ENCODE measurements at regions not wholly inside any gene's neighbourhood (a gene's known extent, or its start where the extent isn't known, plus 50 kb on each side); places are given as distances from the start of the nearest gene placed in this dataset.

GRCh38 chr12:107884769-107885694, 110.5 kb downstream of the ASCL4 start:
- no peaks in the 10 kb centered on the region for H3K79me2 ChIP-seq (ENCODE audit: low read length)
- 0 out of 2 replicates have a peak overlapping the region, but pooled peaks have one; percentile 67 for H2AFZ ChIP-seq (ENCODE audit: low read depth, low read length)
- peaks cover 4% of the 10 kb centered on the region; the same call in 1 of the 2 replicates for H3K27me3 ChIP-seq (ENCODE audit: low read depth, low read length)
- H3K9me3 ChIP-seq (ENCODE audit: insufficient read depth, low read length): no peaks in the 10 kb centered on the region
- H3K4me3 ChIP-seq (ENCODE audit: low read length): no peak overlapping the region
- no peak overlapping the region for H3K9ac ChIP-seq (ENCODE audit: low read length)
- H3K4me2 ChIP-seq (ENCODE audit: low read length): no peak overlapping the region
- TF ChIP-seq EZH2phosphoT487 (IDR thresholded peaks at IDR 0.05; ENCODE audit: low read depth): no peak
- TF ChIP-seq, protein P1, sequence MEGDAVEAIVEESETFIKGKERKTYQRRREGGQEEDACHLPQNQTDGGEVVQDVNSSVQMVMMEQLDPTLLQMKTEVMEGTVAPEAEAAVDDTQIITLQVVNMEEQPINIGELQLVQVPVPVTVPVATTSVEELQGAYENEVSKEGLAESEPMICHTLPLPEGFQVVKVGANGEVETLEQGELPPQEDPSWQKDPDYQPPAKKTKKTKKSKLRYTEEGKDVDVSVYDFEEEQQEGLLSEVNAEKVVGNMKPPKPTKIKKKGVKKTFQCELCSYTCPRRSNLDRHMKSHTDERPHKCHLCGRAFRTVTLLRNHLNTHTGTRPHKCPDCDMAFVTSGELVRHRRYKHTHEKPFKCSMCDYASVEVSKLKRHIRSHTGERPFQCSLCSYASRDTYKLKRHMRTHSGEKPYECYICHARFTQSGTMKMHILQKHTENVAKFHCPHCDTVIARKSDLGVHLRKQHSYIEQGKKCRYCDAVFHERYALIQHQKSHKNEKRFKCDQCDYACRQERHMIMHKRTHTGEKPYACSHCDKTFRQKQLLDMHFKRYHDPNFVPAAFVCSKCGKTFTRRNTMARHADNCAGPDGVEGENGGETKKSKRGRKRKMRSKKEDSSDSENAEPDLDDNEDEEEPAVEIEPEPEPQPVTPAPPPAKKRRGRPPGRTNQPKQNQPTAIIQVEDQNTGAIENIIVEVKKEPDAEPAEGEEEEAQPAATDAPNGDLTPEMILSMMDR (IDR thresholded peaks at IDR 0.05; ENCODE audit: low read depth, low read length): peak; percentile 88
- H4K20me1 ChIP-seq (ENCODE audit: insufficient read depth, low read length): no peaks in the 10 kb centered on the region
- no peaks in the 10 kb centered on the region for H3K36me3 ChIP-seq (replicated peaks; ENCODE audit: low read depth, low read length)
- H3K4me1 ChIP-seq (ENCODE audit: low read length): peaks cover 14% of the 10 kb centered on the region
- H3K27ac ChIP-seq (ENCODE audit: low read length): no peak overlapping the region

DNA sequence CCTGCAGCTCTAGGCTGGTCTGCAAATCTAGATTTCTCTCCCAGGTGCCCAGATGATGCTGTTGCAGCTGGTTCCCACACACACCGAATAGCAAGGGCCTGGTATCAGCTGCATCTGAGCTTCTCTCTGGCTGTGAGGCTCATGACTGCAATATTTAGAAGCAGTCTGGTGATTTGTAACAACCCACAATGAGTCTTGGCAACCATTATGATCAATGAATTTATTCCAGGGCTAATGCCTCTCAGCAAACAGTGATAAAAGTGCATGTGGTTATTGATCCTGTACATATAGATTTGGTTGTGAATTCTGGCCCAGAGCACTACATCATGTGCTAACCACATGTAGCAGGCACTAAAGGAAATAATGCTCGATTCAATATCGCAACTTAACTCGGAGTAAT, 114.3 kb downstream of the ASCL4 start:
- no peak overlapping the region for H3K4me2 ChIP-seq (ENCODE audit: low read length)
- no peak overlapping the region for H2AFZ ChIP-seq (ENCODE audit: low read depth, low read length)
- H3K79me2 ChIP-seq (ENCODE audit: low read length): no peaks in the 10 kb centered on the region
- no peaks in the 10 kb centered on the region for H3K36me3 ChIP-seq (replicated peaks; ENCODE audit: low read depth, low read length)
- no peaks in the 10 kb centered on the region for H3K4me1 ChIP-seq (ENCODE audit: low read length)
- TF ChIP-seq, protein P1 (IDR thresholded peaks at IDR 0.05; ENCODE audit: low read depth, low read length): no peak
- TF ChIP-seq EZH2phosphoT487 (IDR thresholded peaks at IDR 0.05; ENCODE audit: low read depth): no peak
- H3K27ac ChIP-seq (ENCODE audit: low read length): no peak overlapping the region
- H3K9ac ChIP-seq (ENCODE audit: low read length): no peak overlapping the region
- H3K27me3 ChIP-seq (ENCODE audit: low read depth, low read length): no peaks in the 10 kb centered on the region
- H4K20me1 ChIP-seq (ENCODE audit: insufficient read depth, low read length): no peaks in the 10 kb centered on the region
- no peaks in the 10 kb centered on the region for H3K9me3 ChIP-seq (ENCODE audit: insufficient read depth, low read length)
- H3K4me3 ChIP-seq (ENCODE audit: low read length): no peak overlapping the region

DNA sequence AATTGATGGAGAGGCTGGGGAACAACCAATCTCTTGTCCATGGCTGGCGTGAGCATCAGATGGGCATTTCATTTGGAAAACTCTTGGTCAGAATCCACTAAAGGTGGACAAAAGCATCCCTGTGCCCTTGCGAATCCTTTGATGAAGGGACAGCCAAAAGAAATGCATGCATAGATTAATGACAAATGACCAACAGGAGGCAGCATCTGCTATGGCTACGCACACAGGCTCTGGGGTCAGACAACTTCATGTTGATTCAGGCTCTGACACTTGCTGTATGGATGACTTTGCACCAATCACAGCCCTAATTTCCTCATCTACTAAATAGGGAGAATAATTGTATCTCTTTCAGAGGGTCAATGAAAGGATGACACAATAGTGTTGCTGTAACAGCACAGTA, 117.5 kb downstream of the ASCL4 start:
- TF ChIP-seq, protein P1 (IDR thresholded peaks at IDR 0.05; ENCODE audit: low read depth, low read length): peak; percentile 42
- no peak for TF ChIP-seq EZH2phosphoT487 (IDR thresholded peaks at IDR 0.05; ENCODE audit: low read depth)
- Histone ChIP-seq H3K36me3 (replicated peaks; ENCODE audit: low read depth, low read length) (no peaks in the 10 kb centered on the region), H3K4me3 (ENCODE audit: low read length) (no peak overlapping the region), H3K9ac (ENCODE audit: low read length) (no peak overlapping the region), H3K79me2 (ENCODE audit: low read length) (no peaks in the 10 kb centered on the region), H3K27me3 (ENCODE audit: low read depth, low read length) (no peaks in the 10 kb centered on the region), H3K27ac (ENCODE audit: low read length) (no peak overlapping the region), H4K20me1 (ENCODE audit: insufficient read depth, low read length) (no peaks in the 10 kb centered on the region), H3K9me3 (ENCODE audit: insufficient read depth, low read length) (no peaks in the 10 kb centered on the region), H3K4me2 (ENCODE audit: low read length) (no peak overlapping the region), H2AFZ (ENCODE audit: low read depth, low read length) (no peak overlapping the region), H3K4me1 (ENCODE audit: low read length) (no peaks in the 10 kb centered on the region)

- Histone ChIP-seq H3K4me1 (ENCODE audit: low read length) (no peaks in the 10 kb centered on the region), H3K36me3 (replicated peaks; ENCODE audit: low read depth, low read length) (no peaks in the 10 kb centered on the region), H2AFZ (ENCODE audit: low read depth, low read length) (no peak overlapping the region), H3K27ac (ENCODE audit: low read length) (no peak overlapping the region), H3K9ac (ENCODE audit: low read length) (no peak overlapping the region), H3K79me2 (ENCODE audit: low read length) (no peaks in the 10 kb centered on the region), H3K4me3 (ENCODE audit: low read length) (no peak overlapping the region), H4K20me1 (ENCODE audit: insufficient read depth, low read length) (no peaks in the 10 kb centered on the region), H3K4me2 (ENCODE audit: low read length) (no peak overlapping the region), H3K27me3 (ENCODE audit: low read depth, low read length) (no peaks in the 10 kb centered on the region), H3K9me3 (ENCODE audit: insufficient read depth, low read length) (no peaks in the 10 kb centered on the region)
- TF ChIP-seq EZH2phosphoT487 (IDR thresholded peaks at IDR 0.05; ENCODE audit: low read depth): no peak
- TF ChIP-seq, protein P1 (IDR thresholded peaks at IDR 0.05; ENCODE audit: low read depth, low read length): no peak
Measured at GRCh38 chr12:107894589-107894988, 120.1 kb downstream of the ASCL4 start.
